ENCODE measurements at regions not wholly inside any gene's neighbourhood (a gene's known extent, or its start where the extent isn't known, plus 50 kb on each side); places are given as distances from the start of the nearest gene placed in this dataset.

GRCh38 chr1:232891071-232891470 is 59.3 kb upstream of the NTPCR start:
- no peak for TF ChIP-seq FOXM1 (IDR thresholded peaks at IDR 0.05; ENCODE audit: borderline replicate concordance, low read depth)
- TF ChIP-seq EGR1 (IDR thresholded peaks at IDR 0.05): no peak
- TF ChIP-seq, protein P1, sequence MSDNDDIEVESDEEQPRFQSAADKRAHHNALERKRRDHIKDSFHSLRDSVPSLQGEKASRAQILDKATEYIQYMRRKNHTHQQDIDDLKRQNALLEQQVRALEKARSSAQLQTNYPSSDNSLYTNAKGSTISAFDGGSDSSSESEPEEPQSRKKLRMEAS (IDR thresholded peaks at IDR 0.05): no peak
- TF ChIP-seq TEAD4 (IDR thresholded peaks at IDR 0.05): no peak
- TF ChIP-seq EP300 (IDR thresholded peaks at IDR 0.05; ENCODE audit: borderline replicate concordance): no peak
- TF ChIP-seq, protein P2, sequence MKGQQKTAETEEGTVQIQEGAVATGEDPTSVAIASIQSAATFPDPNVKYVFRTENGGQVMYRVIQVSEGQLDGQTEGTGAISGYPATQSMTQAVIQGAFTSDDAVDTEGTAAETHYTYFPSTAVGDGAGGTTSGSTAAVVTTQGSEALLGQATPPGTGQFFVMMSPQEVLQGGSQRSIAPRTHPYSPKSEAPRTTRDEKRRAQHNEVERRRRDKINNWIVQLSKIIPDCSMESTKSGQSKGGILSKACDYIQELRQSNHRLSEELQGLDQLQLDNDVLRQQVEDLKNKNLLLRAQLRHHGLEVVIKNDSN (IDR thresholded peaks at IDR 0.05): no peak
- TF ChIP-seq NFIC (IDR thresholded peaks at IDR 0.05): no peak
- no peak for TF ChIP-seq TCF12 (IDR thresholded peaks at IDR 0.05; ENCODE audit: low read depth)
- TF ChIP-seq, protein P3, sequence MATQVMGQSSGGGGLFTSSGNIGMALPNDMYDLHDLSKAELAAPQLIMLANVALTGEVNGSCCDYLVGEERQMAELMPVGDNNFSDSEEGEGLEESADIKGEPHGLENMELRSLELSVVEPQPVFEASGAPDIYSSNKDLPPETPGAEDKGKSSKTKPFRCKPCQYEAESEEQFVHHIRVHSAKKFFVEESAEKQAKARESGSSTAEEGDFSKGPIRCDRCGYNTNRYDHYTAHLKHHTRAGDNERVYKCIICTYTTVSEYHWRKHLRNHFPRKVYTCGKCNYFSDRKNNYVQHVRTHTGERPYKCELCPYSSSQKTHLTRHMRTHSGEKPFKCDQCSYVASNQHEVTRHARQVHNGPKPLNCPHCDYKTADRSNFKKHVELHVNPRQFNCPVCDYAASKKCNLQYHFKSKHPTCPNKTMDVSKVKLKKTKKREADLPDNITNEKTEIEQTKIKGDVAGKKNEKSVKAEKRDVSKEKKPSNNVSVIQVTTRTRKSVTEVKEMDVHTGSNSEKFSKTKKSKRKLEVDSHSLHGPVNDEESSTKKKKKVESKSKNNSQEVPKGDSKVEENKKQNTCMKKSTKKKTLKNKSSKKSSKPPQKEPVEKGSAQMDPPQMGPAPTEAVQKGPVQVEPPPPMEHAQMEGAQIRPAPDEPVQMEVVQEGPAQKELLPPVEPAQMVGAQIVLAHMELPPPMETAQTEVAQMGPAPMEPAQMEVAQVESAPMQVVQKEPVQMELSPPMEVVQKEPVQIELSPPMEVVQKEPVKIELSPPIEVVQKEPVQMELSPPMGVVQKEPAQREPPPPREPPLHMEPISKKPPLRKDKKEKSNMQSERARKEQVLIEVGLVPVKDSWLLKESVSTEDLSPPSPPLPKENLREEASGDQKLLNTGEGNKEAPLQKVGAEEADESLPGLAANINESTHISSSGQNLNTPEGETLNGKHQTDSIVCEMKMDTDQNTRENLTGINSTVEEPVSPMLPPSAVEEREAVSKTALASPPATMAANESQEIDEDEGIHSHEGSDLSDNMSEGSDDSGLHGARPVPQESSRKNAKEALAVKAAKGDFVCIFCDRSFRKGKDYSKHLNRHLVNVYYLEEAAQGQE (IDR thresholded peaks at IDR 0.05; ENCODE audit: low read depth): no peak

GRCh38 chr1:232891656-232892317 is 58.6 kb upstream of the NTPCR start:
- TF ChIP-seq TCF12 (IDR thresholded peaks at IDR 0.05; ENCODE audit: low read depth) (no peak), TEAD4 (IDR thresholded peaks at IDR 0.05) (no peak), CEBPB (IDR thresholded peaks at IDR 0.05) (no peak), TAF1 (IDR thresholded peaks at IDR 0.05; ENCODE audit: low read depth) (no peak), CREB1 (IDR thresholded peaks at IDR 0.05; ENCODE audit: low read depth) (no peak), RAD21 (IDR thresholded peaks at IDR 0.05; ENCODE audit: low read depth) (no peak), EGR1 (IDR thresholded peaks at IDR 0.05) (no peak)
- TF ChIP-seq, protein P3 (IDR thresholded peaks at IDR 0.05; ENCODE audit: low read depth): no peak

DNA sequence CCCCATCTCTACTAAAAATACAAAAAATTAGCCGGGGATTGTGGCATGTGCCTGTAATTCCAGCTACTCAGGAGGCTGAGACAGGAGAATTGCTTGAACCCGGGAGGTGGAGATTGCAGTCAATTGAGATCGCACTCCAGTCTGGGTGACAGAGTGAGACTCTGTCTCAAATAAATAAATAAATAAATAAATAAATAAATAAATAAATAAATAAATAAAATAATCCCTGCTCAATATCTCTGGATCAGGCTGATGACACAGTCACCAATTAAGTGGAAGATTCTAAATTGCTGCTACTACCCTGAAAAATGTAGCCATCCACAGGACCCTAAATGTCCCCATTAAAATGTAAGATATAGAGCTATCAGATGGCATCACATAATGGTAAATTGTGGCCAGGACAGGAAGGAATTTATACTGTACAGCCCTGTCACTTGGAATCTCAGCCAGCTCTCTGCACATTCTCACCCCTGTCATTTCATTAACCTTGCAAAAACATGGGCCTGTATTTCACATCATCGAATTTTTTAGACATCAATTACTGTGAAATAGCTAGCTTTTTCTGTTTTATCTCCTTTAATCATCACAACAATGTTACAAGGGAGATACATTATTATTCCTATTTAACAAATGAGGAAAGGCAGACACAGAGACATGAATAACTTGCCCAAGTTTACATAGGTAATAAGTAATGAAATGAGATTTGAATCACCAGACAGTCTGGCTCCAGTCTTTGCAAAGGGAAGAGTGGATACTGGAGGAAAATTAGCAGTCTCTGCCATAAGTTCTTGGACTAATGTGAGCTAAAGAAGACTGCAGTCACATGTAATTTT is 56.7 kb upstream of the NTPCR start:
- TF ChIP-seq, protein P3 (IDR thresholded peaks at IDR 0.05; ENCODE audit: low read depth): no peak
- TF ChIP-seq CREB1 (IDR thresholded peaks at IDR 0.05; ENCODE audit: low read depth) (no peak), EGR1 (IDR thresholded peaks at IDR 0.05) (no peak)

GRCh38 chr1:232894436-232894835 is 56.0 kb upstream of the NTPCR start:
- TF ChIP-seq, protein P2 (IDR thresholded peaks at IDR 0.05): no peak
- TF ChIP-seq ZBTB7A (IDR thresholded peaks at IDR 0.05; ENCODE audit: low read depth) (no peak), TAF1 (IDR thresholded peaks at IDR 0.05; ENCODE audit: low read depth) (no peak), EGR1 (IDR thresholded peaks at IDR 0.05) (no peak), TEAD4 (IDR thresholded peaks at IDR 0.05) (no peak), NFIC (IDR thresholded peaks at IDR 0.05) (no peak), FOXM1 (IDR thresholded peaks at IDR 0.05; ENCODE audit: borderline replicate concordance, low read depth) (no peak), TCF12 (IDR thresholded peaks at IDR 0.05; ENCODE audit: low read depth) (no peak)
- TF ChIP-seq, protein P3 (IDR thresholded peaks at IDR 0.05; ENCODE audit: low read depth): no peak
